Caco-2 (cell line): ENCODE measurements at regions not wholly inside any gene's neighbourhood (a gene's known extent, or its start where the extent isn't known, plus 50 kb on each side); places are given as distances from the start of the nearest gene placed in this dataset.

ENCODE experiments used
- BruUV-seq: library from RNA; stranded (reverse); fragments of 400-500 nt; replicated peaks from 2 replicates; lab custom pipeline; 2021; lab: Mats Ljungman, UMichigan
- CTCF ChIA-PET: fragments of 300-600 bp; sonication (Branson Sonifier 250); formaldehyde crosslinking; loops from one replicate; lab custom pipeline; 2022; ENCODE audit warnings: antibody characterized with exemption; lab: Charles Lee
- POLR2A ChIA-PET: fragments of 300-600 bp; sonication (Branson Sonifier 250); formaldehyde crosslinking; loops from one replicate; lab custom pipeline; 2022; ENCODE audit warnings: antibody characterized with exemption; lab: Charles Lee
- DNase-seq, 2 experiments: peaks; one replicate each; pipeline versions ENCODE4 v3.0.0 to v3.0.0-alpha.2; 2020 to 2022
- H3K27me3 ChIP-seq: replicated peaks from 2 replicates; pipeline ENCODE4 v1.6.0; 2011; ENCODE audit warnings: low read length; ENCODE audit not compliant: control insufficient read depth, insufficient read depth
- H3K36me3 ChIP-seq: 2 replicates; pipeline ENCODE4 v1.5.1; 2011; ENCODE audit warnings: low read length; ENCODE audit not compliant: control insufficient read depth, insufficient read depth
- H3K4me1 ChIP-seq: fragments of 250-450 bp; sonication (Bioruptor Pico); 2 replicates; pipeline ENCODE4 v1.5.1; 2020; ENCODE audit warnings: mild to moderate bottlenecking
- H3K4me3 ChIP-seq: 2 replicates; pipeline ENCODE4 v1.5.1; 2011; ENCODE audit warnings: low read depth, mild to moderate bottlenecking, control low read depth, low read length
- H3K9me3 ChIP-seq: fragments of 250-450 bp; sonication (Bioruptor Pico); 2 replicates; pipeline ENCODE4 v1.5.1; 2020; ENCODE audit warnings: mild to moderate bottlenecking, moderate library complexity
- H3K27ac Mint-ChIP-seq: one replicate; pipeline ENCODE4 v1.8.0; 2022; ENCODE audit warnings: mixed read lengths; ENCODE audit not compliant: unreplicated experiment
- H3K27me3 Mint-ChIP-seq: one replicate; pipeline ENCODE4 v1.8.0; 2022; ENCODE audit warnings: mixed read lengths; ENCODE audit not compliant: insufficient read depth, unreplicated experiment
- H3K36me3 Mint-ChIP-seq: one replicate; pipeline ENCODE4 v1.8.0; 2022; ENCODE audit warnings: mild to moderate bottlenecking, mixed read lengths; ENCODE audit not compliant: insufficient read depth, unreplicated experiment
- H3K4me1 Mint-ChIP-seq: one replicate; pipeline ENCODE4 v1.8.0; 2022; ENCODE audit warnings: low read depth, mixed read lengths; ENCODE audit not compliant: unreplicated experiment
- H3K4me3 Mint-ChIP-seq: one replicate; pipeline ENCODE4 v1.8.0; 2022; ENCODE audit warnings: mild to moderate bottlenecking, moderate library complexity, mixed read lengths; ENCODE audit not compliant: unreplicated experiment
- H3K9me3 Mint-ChIP-seq: one replicate; pipeline ENCODE4 v1.8.0; 2022; ENCODE audit warnings: mixed read lengths; ENCODE audit not compliant: unreplicated experiment
- CTCF ChIP-seq, 2 experiments: fragments of 200-600 bp in 1 of 2; IDR thresholded peaks; 1 replicate in 1 of 2; 2 replicates in 1 of 2; pipeline versions ENCODE4 v1.5.1 to v1.8.0; 2011 to 2022; ENCODE audit warnings: antibody characterized with exemption in 1 of 2, control low read depth in 1 of 2, inconsistent platforms in 1 of 2, low read depth in 1 of 2, low read length in 1 of 2, mild to moderate bottlenecking in 1 of 2, moderate library complexity in 1 of 2; ENCODE audit not compliant: insufficient read depth in 1 of 2, severe bottlenecking in 1 of 2, unreplicated experiment in 1 of 2
- intact Hi-C: fragments of 100-400 bp; cut with micrococcal nuclease; formaldehyde crosslinking; loops from one replicate; pipeline ENCODE4 v1.10.0; 2022; ENCODE audit not compliant: unreplicated experiment

DNA sequence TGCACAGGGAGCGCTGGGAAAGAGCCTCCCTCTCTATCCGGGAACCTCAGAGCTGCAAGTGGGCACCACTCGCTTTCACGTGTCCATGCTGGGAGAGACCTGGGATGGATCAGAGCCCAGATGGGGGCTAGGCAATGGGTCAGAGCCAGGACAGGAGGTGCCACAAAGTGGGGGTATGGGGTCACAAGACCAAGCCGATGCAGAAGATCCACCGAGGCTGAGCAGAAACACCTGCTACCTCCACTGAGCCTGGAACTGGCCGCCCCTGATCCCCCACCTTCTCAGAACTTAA, 180.9 kb upstream of the SFSWAP start:
- H3K9me3 Mint-ChIP-seq = no peaks in the 10 kb centered on the region
- DNase-seq = no peak
- Histone ChIP-seq H3K27me3 (no peaks in the 10 kb centered on the region; the same call in 1 of the 2 replicates), H3K4me3 (no peak overlapping the region), H3K36me3 (no peaks in the 10 kb centered on the region), H3K4me1 (no peaks in the 10 kb centered on the region), H3K9me3 (no peaks in the 10 kb centered on the region)
- no peak overlapping the region for H3K4me3 Mint-ChIP-seq
- intact Hi-C loops = no loop called here
- H3K27ac Mint-ChIP-seq = no peak overlapping the region
- TF ChIP-seq CTCF (IDR thresholded peaks at IDR 0.05; ENCODE audit: insufficient read depth in 1 of 2, low read depth in 1 of 2, low read length in 1 of 2, severe bottlenecking in 1 of 2, unreplicated experiment in 1 of 2) = no peak
- POLR2A ChIA-PET = no interaction called here
- peaks cover 10% of the 10 kb centered on the region for H3K27me3 Mint-ChIP-seq
- H3K36me3 Mint-ChIP-seq = no peaks in the 10 kb centered on the region
- no TSS peak for BruUV-seq
- H3K4me1 Mint-ChIP-seq = no peaks in the 10 kb centered on the region
- CTCF ChIA-PET = no interaction called here

DNA sequence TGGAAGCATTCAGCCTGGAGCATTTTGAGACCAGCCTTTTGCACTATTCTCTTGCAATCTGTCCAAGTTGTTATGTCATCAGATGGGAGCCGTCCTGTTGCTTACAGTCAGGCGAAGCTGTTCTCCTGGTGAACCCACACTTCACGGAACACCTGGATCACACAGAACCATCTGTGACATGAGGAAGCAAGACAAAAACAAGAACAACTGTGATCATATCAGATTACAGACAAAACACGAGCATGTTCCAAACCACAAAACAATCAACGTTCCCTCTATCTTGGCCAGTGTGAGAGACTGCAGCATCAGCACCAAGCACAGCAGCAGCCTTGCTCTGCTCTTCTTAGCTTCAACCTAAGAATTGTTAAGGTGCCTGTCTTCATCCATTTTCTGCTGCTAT, 180.5 kb upstream of the SFSWAP start:
- ChIA-PET CTCF (no interaction called here), POLR2A (no interaction called here)
- no peak overlapping the region for H3K4me3 Mint-ChIP-seq
- H3K9me3 ChIP-seq = no peaks in the 10 kb centered on the region
- no peaks in the 10 kb centered on the region for H3K4me1 ChIP-seq
- H3K4me3 ChIP-seq = no peak overlapping the region
- H3K9me3 Mint-ChIP-seq = no peaks in the 10 kb centered on the region
- peaks cover 10% of the 10 kb centered on the region for H3K27me3 Mint-ChIP-seq
- DNase-seq = no peak
- no peaks in the 10 kb centered on the region for H3K4me1 Mint-ChIP-seq
- H3K27me3 ChIP-seq = no peaks in the 10 kb centered on the region
- no peak for TF ChIP-seq CTCF (IDR thresholded peaks at IDR 0.05; ENCODE audit: insufficient read depth in 1 of 2, low read depth in 1 of 2, low read length in 1 of 2, severe bottlenecking in 1 of 2, unreplicated experiment in 1 of 2)
- no peak overlapping the region for H3K27ac Mint-ChIP-seq
- H3K36me3 ChIP-seq = no peaks in the 10 kb centered on the region
- intact Hi-C loops = no loop called here
- no TSS peak for BruUV-seq
- no peaks in the 10 kb centered on the region for H3K36me3 Mint-ChIP-seq

- H3K27me3 Mint-ChIP-seq = peaks cover 7% of the 10 kb centered on the region
- DNase-seq = no peak
- H3K27ac Mint-ChIP-seq = no peak overlapping the region
- no peaks in the 10 kb centered on the region for H3K4me1 ChIP-seq
- H3K9me3 Mint-ChIP-seq = no peaks in the 10 kb centered on the region
- POLR2A ChIA-PET = no interaction called here
- no peak overlapping the region for H3K4me3 Mint-ChIP-seq
- no peaks in the 10 kb centered on the region for H3K36me3 Mint-ChIP-seq
- H3K9me3 ChIP-seq = no peaks in the 10 kb centered on the region
- no peaks in the 10 kb centered on the region for H3K27me3 ChIP-seq
- H3K4me1 Mint-ChIP-seq = no peaks in the 10 kb centered on the region
- intact Hi-C loops = no loop called here
- BruUV-seq = no TSS peak
- TF ChIP-seq CTCF (IDR thresholded peaks at IDR 0.05; ENCODE audit: insufficient read depth in 1 of 2, low read depth in 1 of 2, low read length in 1 of 2, severe bottlenecking in 1 of 2, unreplicated experiment in 1 of 2) = no peak
- no peak overlapping the region for H3K4me3 ChIP-seq
- CTCF ChIA-PET = no interaction called here
- no peaks in the 10 kb centered on the region for H3K36me3 ChIP-seq
Observed at GRCh38 chr12:131533139-131533538, 177.8 kb upstream of the SFSWAP start.
